GM23338 (cell line): ENCODE measurements at regions not wholly inside any gene's neighbourhood (a gene's known extent, or its start where the extent isn't known, plus 50 kb on each side); places are given as distances from the start of the nearest gene placed in this dataset.

Experiments used
- ATAC-seq: fragments of 200-7000 bp; cut with Tn5 transposase; 3 replicates; pipeline ENCODE4 v1.9.1; 2020
- DNase-seq: peaks from one replicate; pipeline ENCODE4 v3.0.0-alpha.2; 2015; ENCODE audit warnings: low spot score
- H2AFZ ChIP-seq: fragments of 200-600 bp; sonication (generic); 2 replicates; pipeline ENCODE4 v1.8.0; 2016; ENCODE audit warnings: antibody characterized with exemption, mild to moderate bottlenecking, moderate library complexity
- H3F3A ChIP-seq: fragments of 200-600 bp; sonication (generic); replicated peaks from 2 replicates; pipeline ENCODE4 v1.8.0; 2017; ENCODE audit warnings: antibody characterized with exemption, mixed run types, low read depth
- H3K27ac ChIP-seq: fragments of 200-600 bp; sonication (generic); 2 replicates; pipeline ENCODE4 v1.6.1; 2016; ENCODE audit warnings: low read depth
- H3K27me3 ChIP-seq: fragments of 200-600 bp; sonication (generic); 2 replicates; pipeline ENCODE4 v1.8.0; 2016; ENCODE audit warnings: mild to moderate bottlenecking, mixed run types, moderate library complexity; ENCODE audit not compliant: insufficient read depth
- H3K36me3 ChIP-seq: fragments of 200-600 bp; sonication (generic); 2 replicates; pipeline ENCODE4 v1.8.0; 2016; ENCODE audit warnings: mild to moderate bottlenecking; ENCODE audit not compliant: insufficient read depth
- H3K4me1 ChIP-seq: fragments of 200-600 bp; sonication (generic); 2 replicates; pipeline ENCODE4 v1.8.0; 2016; ENCODE audit warnings: mild to moderate bottlenecking, moderate library complexity; ENCODE audit not compliant: insufficient read depth
- H3K4me2 ChIP-seq: fragments of 200-600 bp; sonication (generic); 2 replicates; pipeline ENCODE4 v1.7.1; 2017; ENCODE audit warnings: mixed run types
- H3K4me3 ChIP-seq: fragments of 200-600 bp; sonication (generic); 2 replicates; pipeline ENCODE4 v1.6.1; 2016; ENCODE audit warnings: mixed run types
- H3K79me2 ChIP-seq: fragments of 200-600 bp; sonication (generic); replicated peaks from 2 replicates; pipeline ENCODE4 v1.8.0; 2017; ENCODE audit warnings: mild to moderate bottlenecking; ENCODE audit not compliant: insufficient read depth
- H3K9me2 ChIP-seq: fragments of 200-600 bp; sonication (generic); 2 replicates; pipeline ENCODE4 v1.8.0; 2017; ENCODE audit not compliant: insufficient read depth
- H4K20me1 ChIP-seq: fragments of 200-600 bp; sonication (generic); replicated peaks from 2 replicates; pipeline ENCODE4 v1.8.0; 2017; ENCODE audit warnings: mild to moderate bottlenecking; ENCODE audit not compliant: insufficient read depth
- H3K27ac Mint-ChIP-seq: 2 replicates; pipeline ENCODE4 v1.8.0; 2020; ENCODE audit warnings: inconsistent platforms, mild to moderate bottlenecking, moderate library complexity, mixed read lengths
- H3K27me3 Mint-ChIP-seq: 3 replicates; pipeline ENCODE4 v1.8.0; 2022; ENCODE audit warnings: low read depth, mild to moderate bottlenecking, moderate library complexity, mixed read lengths, inconsistent platforms; ENCODE audit not compliant: insufficient read depth, poor library complexity
- H3K36me3 Mint-ChIP-seq: 3 replicates; pipeline ENCODE4 v1.8.0; 2021; ENCODE audit warnings: low read depth, mild to moderate bottlenecking, inconsistent platforms, moderate library complexity, mixed read lengths
- H3K4me1 Mint-ChIP-seq: 3 replicates; pipeline ENCODE4 v1.8.0; 2020; ENCODE audit warnings: mild to moderate bottlenecking, inconsistent platforms, mixed read lengths
- H3K4me3 Mint-ChIP-seq: 3 replicates; pipeline ENCODE4 v1.8.0; 2021; ENCODE audit warnings: moderate library complexity, mild to moderate bottlenecking, inconsistent platforms, mixed read lengths
- H3K9me3 Mint-ChIP-seq: 3 replicates; pipeline ENCODE4 v1.8.0; 2020; ENCODE audit warnings: moderate library complexity, mild to moderate bottlenecking, inconsistent platforms, mixed read lengths
- CREB1 ChIP-seq: fragments of 250-450 bp; sonication (Bioruptor Pico); IDR thresholded peaks from 2 replicates; pipeline ENCODE4 v1.5.0; 2020; ENCODE audit warnings: low read depth, mild to moderate bottlenecking, moderate library complexity
- CTCF ChIP-seq, 2 experiments: fragments of 200-600 bp in 1 of 2; sonication (generic) in 1 of 2; conservative IDR thresholded peaks; 2 replicates each; pipeline versions ENCODE4 v1.5.1 to v1.6.1; 2016 to 2017; ENCODE audit warnings: antibody characterized with exemption in 2 of 2, low read depth in 2 of 2, mild to moderate bottlenecking in 2 of 2, moderate library complexity in 1 of 2
- ETS1 ChIP-seq: IDR thresholded peaks from 2 replicates; pipeline ENCODE4 v1.6.1; 2016; ENCODE audit warnings: antibody characterized with exemption
- EZH2 ChIP-seq: fragments of 200-600 bp; sonication (generic); IDR thresholded peaks from one replicate; pipeline ENCODE4 v1.8.0; 2017; ENCODE audit warnings: antibody characterized with exemption, mild to moderate bottlenecking, low read depth; ENCODE audit not compliant: unreplicated experiment
- EZH2phosphoT487 ChIP-seq: fragments of 200-600 bp; sonication (generic); IDR thresholded peaks from one replicate; pipeline ENCODE4 v1.8.1; 2018; ENCODE audit warnings: antibody characterized with exemption; ENCODE audit not compliant: unreplicated experiment
- JUNB ChIP-seq: IDR thresholded peaks from one replicate; pipeline ENCODE4 v1.6.1; 2016; ENCODE audit warnings: antibody characterized with exemption; ENCODE audit not compliant: unreplicated experiment
- NANOG ChIP-seq: IDR thresholded peaks from 2 replicates; pipeline ENCODE4 v1.6.1; 2016; ENCODE audit warnings: antibody characterized with exemption, borderline replicate concordance
- REST ChIP-seq: IDR thresholded peaks from one replicate; pipeline ENCODE4 v1.6.1; 2018; ENCODE audit warnings: antibody characterized with exemption; ENCODE audit not compliant: unreplicated experiment
- STAT1 ChIP-seq: IDR thresholded peaks from one replicate; pipeline ENCODE4 v1.6.1; 2016; ENCODE audit warnings: antibody characterized with exemption; ENCODE audit not compliant: unreplicated experiment
- ZNF114 ChIP-seq: fragments of 250-450 bp; sonication (Bioruptor Pico); IDR thresholded peaks from 2 replicates; pipeline ENCODE4 v1.5.0; 2020; ENCODE audit warnings: mild to moderate bottlenecking, moderate library complexity
- ZNF331 ChIP-seq: fragments of 250-450 bp; sonication (Bioruptor Pico); IDR thresholded peaks from 2 replicates; pipeline ENCODE4 v1.5.0; 2020; ENCODE audit warnings: low read depth, mild to moderate bottlenecking, moderate library complexity

GRCh38 chr9:129402931-129403778, 217.7 kb downstream of the C9orf50 start:
- peak overlapping the region; percentile 45; the same call in 1 of the 2 replicates for H3K4me3 ChIP-seq
- Mint-ChIP-seq H3K36me3 (no peaks in the 10 kb centered on the region), H3K4me1 (peaks cover 47% of the 10 kb centered on the region), H3K27me3 (peaks cover 19% of the 10 kb centered on the region), H3K4me3 (peak overlapping the region; percentile 30; the same call in 2 of the 3 replicates), H3K9me3 (no peaks in the 10 kb centered on the region), H3K27ac (no peak overlapping the region)
- no peak overlapping the region for H3K27ac ChIP-seq
- H3K9me2 ChIP-seq, result no peaks in the 10 kb centered on the region
- H3K4me2 ChIP-seq, result peak overlapping the region; percentile 71; the same call in 1 of the 2 replicates
- no peak for DNase-seq
- TF ChIP-seq NANOG, result no peak
- no peak for TF ChIP-seq STAT1
- TF ChIP-seq ETS1, result no peak
- TF ChIP-seq JUNB, result no peak
- no peak for TF ChIP-seq ZNF331 (CRISPR knock-in tag)
- TF ChIP-seq REST, result no peak
- TF ChIP-seq EZH2phosphoT487, result no peak
- no peak for TF ChIP-seq CREB1 (CRISPR knock-in tag)
- no peak for TF ChIP-seq ZNF114 (CRISPR knock-in tag)
- no peak for TF ChIP-seq EZH2
- TF ChIP-seq CTCF (conservative IDR thresholded peaks at IDR 0.05; ENCODE audit: low read depth in 2 of 2), result no peak
- ATAC-seq, result no peak
- H4K20me1 ChIP-seq, result no peaks in the 10 kb centered on the region
- H3K36me3 ChIP-seq, result no peaks in the 10 kb centered on the region
- no peaks in the 10 kb centered on the region for H3K79me2 ChIP-seq
- H2AFZ ChIP-seq, result no peak overlapping the region
- H3F3A ChIP-seq, result no peaks in the 10 kb centered on the region
- H3K4me1 ChIP-seq, result peaks cover 5% of the 10 kb centered on the region; the same call in 1 of the 2 replicates
- H3K27me3 ChIP-seq, result peaks cover 7% of the 10 kb centered on the region; the same call in 1 of the 2 replicates
